Uterus (tissue), 3 donors: ENCODE measurements at regions not wholly inside any gene's neighbourhood (a gene's known extent, or its start where the extent isn't known, plus 50 kb on each side); places are given as distances from the start of the nearest gene placed in this dataset.

Source experiments
- DNase-seq, 2 donors: peaks; one replicate each; pipeline ENCODE4 v3.0.0-alpha.2; 2019 to 2020
- H3K27ac ChIP-seq, 2 donors: fragments of 200-600 bp; sonication (generic); 1 replicate in 1 of 2; 2 replicates in 1 of 2; pipeline ENCODE4 v1.5.1; 2016 to 2018
- H3K27me3 ChIP-seq, 2 donors: fragments of 200-600 bp; sonication (generic); one replicate each; pipeline ENCODE4 v1.5.1; 2018 to 2019; ENCODE audit warnings: control low read depth in 1 of 2
- H3K36me3 ChIP-seq, 2 donors: fragments of 200-600 bp; sonication (generic); one replicate each; pipeline ENCODE4 v1.5.1; 2019; ENCODE audit warnings: control low read depth in 1 of 2
- H3K4me1 ChIP-seq, 2 donors: fragments of 200-600 bp; sonication (generic); one replicate each; pipeline ENCODE4 v1.5.1; 2018 to 2019; ENCODE audit warnings: control low read depth in 1 of 2
- H3K4me3 ChIP-seq, 2 donors: fragments of 200-600 bp; sonication (generic); 1 replicate in 1 of 2; 2 replicates in 1 of 2; pipeline ENCODE4 v1.5.1; 2018 to 2019; ENCODE audit warnings: mild to moderate bottlenecking in 1 of 2
- H3K9me3 ChIP-seq, 2 donors: fragments of 200-600 bp; sonication (generic); one replicate each; pipeline ENCODE4 v1.5.1; 2019; ENCODE audit warnings: control low read depth in 1 of 2
- CTCF ChIP-seq, 4 experiments: fragments of 200-600 bp in 2 of 4; fragments of 450-650 bp in 2 of 4; sonication (generic) in 2 of 4; IDR thresholded peaks; one replicate each; pipeline ENCODE4 v1.5.1; 2016 to 2019; ENCODE audit warnings: antibody characterized with exemption in 4 of 4, mild to moderate bottlenecking in 2 of 4, moderate library complexity in 1 of 4
- POLR2A ChIP-seq, 2 donors: fragments of 450-650 bp; IDR thresholded peaks; one replicate each; pipeline ENCODE4 v1.6.1; 2016; ENCODE audit warnings: antibody characterized with exemption in 2 of 2, mild to moderate bottlenecking in 1 of 2, moderate library complexity in 1 of 2
- intact Hi-C: fragments of 100-400 bp; cut with DNase I; formaldehyde crosslinking; loops from one replicate; pipeline ENCODE4 v1.15.1; 2023; ENCODE audit warnings: low total_unique reads
- donor health status: DM: yes; HTN: yes; CAD: no.

- no peak for TF ChIP-seq CTCF (IDR thresholded peaks at IDR 0.05)
- TF ChIP-seq POLR2A (IDR thresholded peaks at IDR 0.05), result no peak
- H3K4me3 ChIP-seq, result no peak overlapping the region
- H3K9me3 ChIP-seq, result no peaks in the 10 kb centered on the region
- H3K36me3 ChIP-seq, result no peaks in the 10 kb centered on the region
- intact Hi-C loops, result no loop called here
- H3K27ac ChIP-seq, result no peak overlapping the region
- DNase-seq, result no peak
- no peaks in the 10 kb centered on the region for H3K27me3 ChIP-seq
- H3K4me1 ChIP-seq, result no peaks in the 10 kb centered on the region
These were observed 116.8 kb upstream of the GRAMD1B start for GRCh38 chr11:123313262-123313661.

- TF ChIP-seq CTCF (IDR thresholded peaks at IDR 0.05) (no peak), POLR2A (IDR thresholded peaks at IDR 0.05) (no peak)
- intact Hi-C loops, result loop anchor here (10.0 kb wide), 1 partner anchor 177 kb away; no protein-coding TSS in a partner anchor
These were observed 113.0 kb upstream of the CLMP start for GRCh38 chr11:123308077-123308476.

GRCh38 chr11:123307276-123307675, 112.2 kb upstream of the CLMP start:
- intact Hi-C loops, result loop anchor here (10.0 kb wide), 1 partner anchor 178 kb away; no protein-coding TSS in a partner anchor
- Histone ChIP-seq H3K27me3 (no peaks in the 10 kb centered on the region), H3K9me3 (no peaks in the 10 kb centered on the region), H3K4me1 (no peaks in the 10 kb centered on the region), H3K4me3 (no peak overlapping the region), H3K36me3 (no peaks in the 10 kb centered on the region), H3K27ac (no peak overlapping the region)
- DNase-seq, result no peak
- no peak for TF ChIP-seq POLR2A (IDR thresholded peaks at IDR 0.05)

More at GRCh38 chr11:123308077-123308476, 113.0 kb upstream of the CLMP start:
- Histone ChIP-seq H3K27ac (no peak overlapping the region), H3K4me3 (no peak overlapping the region), H3K36me3 (no peaks in the 10 kb centered on the region), H3K9me3 (no peaks in the 10 kb centered on the region), H3K27me3 (no peaks in the 10 kb centered on the region), H3K4me1 (no peaks in the 10 kb centered on the region)
- DNase-seq, result no peak

- intact Hi-C loops, result loop anchor here (10.0 kb wide), 1 partner anchor 178 kb away; no protein-coding TSS in a partner anchor
- H3K36me3 ChIP-seq, result no peaks in the 10 kb centered on the region
- H3K27me3 ChIP-seq, result no peaks in the 10 kb centered on the region
- H3K4me3 ChIP-seq, result no peak overlapping the region
- H3K27ac ChIP-seq, result no peak overlapping the region
- no peak for TF ChIP-seq POLR2A (IDR thresholded peaks at IDR 0.05)
- no peak for TF ChIP-seq CTCF (IDR thresholded peaks at IDR 0.05)
- no peaks in the 10 kb centered on the region for H3K4me1 ChIP-seq
- no peaks in the 10 kb centered on the region for H3K9me3 ChIP-seq
- DNase-seq, result no peak
These were observed 111.5 kb upstream of the CLMP start for GRCh38 chr11:123306531-123306930.

GRCh38 chr11:123305601-123306375, 110.7 kb upstream of the CLMP start:
- intact Hi-C loops, result loop anchor here (10.0 kb wide), 1 partner anchor 179 kb away; no protein-coding TSS in a partner anchor
- no peak for TF ChIP-seq CTCF (IDR thresholded peaks at IDR 0.05)
- no peak for TF ChIP-seq POLR2A (IDR thresholded peaks at IDR 0.05)
- no peak for DNase-seq
- no peaks in the 10 kb centered on the region for H3K36me3 ChIP-seq
- no peaks in the 10 kb centered on the region for H3K9me3 ChIP-seq
- H3K27ac ChIP-seq, result no peak overlapping the region
- H3K4me3 ChIP-seq, result no peak overlapping the region
- H3K27me3 ChIP-seq, result no peaks in the 10 kb centered on the region
- no peaks in the 10 kb centered on the region for H3K4me1 ChIP-seq
